ENCODE measurements at regions not wholly inside any gene's neighbourhood (a gene's known extent, or its start where the extent isn't known, plus 50 kb on each side); places are given as distances from the start of the nearest gene placed in this dataset.
"Not testable (repeated sequence)": the region's sequence is repeated elsewhere in the genome, so short reads cannot be mapped to it uniquely, and the experiment has no call there.

DNA sequence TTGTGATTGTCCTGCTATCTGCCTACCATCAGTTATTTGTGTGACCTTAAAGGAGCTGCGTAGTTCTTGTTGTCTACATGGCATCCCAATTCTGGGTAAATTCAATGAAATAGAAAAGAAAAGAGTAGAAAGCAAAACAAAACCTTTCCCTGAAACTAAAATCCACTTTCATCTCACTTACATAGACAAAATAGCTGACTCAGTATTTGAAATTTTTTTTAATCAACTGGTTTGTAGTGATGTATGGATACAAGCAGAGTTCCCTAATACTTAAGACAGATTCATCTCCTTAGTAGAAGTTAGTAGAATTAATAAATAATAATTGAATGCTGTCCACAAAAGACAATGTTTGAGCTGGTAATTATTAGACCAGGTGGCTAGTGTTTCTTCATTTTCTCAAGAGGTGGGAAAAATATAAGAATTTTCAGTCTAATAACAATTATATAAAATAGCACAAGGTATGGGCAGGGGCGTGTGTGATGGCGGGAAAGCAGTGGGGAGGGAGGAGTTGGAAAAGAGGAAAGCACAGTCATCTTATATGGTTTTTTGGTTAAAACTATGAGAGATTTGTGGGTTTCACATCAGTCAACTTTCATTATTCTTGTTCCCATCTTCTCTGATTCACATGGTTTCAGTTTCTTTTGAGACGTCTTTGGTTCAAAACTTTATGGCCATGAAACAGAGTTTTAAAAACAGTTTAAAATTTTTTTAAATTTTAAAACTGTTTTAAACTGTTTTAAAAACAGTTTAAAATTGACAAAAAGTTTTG is 275.2 kb downstream of the SPRY1 start:
- WGBS (ENCODE audit: insufficient coverage, low lambda C conversion rate), result 56% methylated on average over 1 of the region's 4 CpGs
- Histone ChIP-seq H3K27ac (ENCODE audit: low read length) (peak overlapping the region; percentile 21), H3K9me3 (ENCODE audit: control insufficient read depth, low read depth, low read length) (no peaks in the 10 kb centered on the region), H3K4me1 (ENCODE audit: control insufficient read depth, insufficient read depth, low read length) (peaks cover 18% of the 10 kb centered on the region), H3K4me3 (ENCODE audit: low read length) (no peak overlapping the region), H3K36me3 (ENCODE audit: control insufficient read depth, insufficient read depth, low read length) (no peaks in the 10 kb centered on the region), H3K27me3 (ENCODE audit: control insufficient read depth, insufficient read depth, low read length) (no peaks in the 10 kb centered on the region)
- no peak for DNase-seq

DNA sequence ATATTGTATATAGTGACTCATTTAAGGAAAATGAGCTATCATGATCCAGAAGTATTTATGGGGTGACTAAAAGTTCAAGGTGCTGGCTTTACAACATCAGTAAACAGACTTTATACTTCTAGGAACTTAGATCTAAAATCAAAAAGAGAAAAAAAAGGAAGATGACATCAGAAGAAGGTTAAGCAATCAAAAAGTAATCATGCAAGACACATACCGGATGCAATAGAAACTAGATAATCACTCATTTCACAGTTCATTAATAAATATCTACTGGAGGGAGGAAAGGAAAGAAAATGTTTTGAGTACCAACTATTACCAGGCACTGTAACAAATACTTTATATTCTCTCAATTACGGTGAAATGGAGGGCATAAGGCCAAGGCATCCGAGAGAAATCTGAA is 276.4 kb downstream of the SPRY1 start:
- WGBS (ENCODE audit: insufficient coverage, low lambda C conversion rate), result 20% methylated on average over 1 of the region's 3 CpGs
- DNase-seq, result peak; percentile 70 to 92
- H3K36me3 ChIP-seq (ENCODE audit: control insufficient read depth, insufficient read depth, low read length), result no peaks in the 10 kb centered on the region
- H3K4me3 ChIP-seq (ENCODE audit: low read length), result no peak overlapping the region
- peaks cover 18% of the 10 kb centered on the region for H3K4me1 ChIP-seq (ENCODE audit: control insufficient read depth, insufficient read depth, low read length)
- peak overlapping the region; percentile 91 for H3K27ac ChIP-seq (ENCODE audit: low read length)
- no peaks in the 10 kb centered on the region for H3K9me3 ChIP-seq (ENCODE audit: control insufficient read depth, low read depth, low read length)
- H3K27me3 ChIP-seq (ENCODE audit: control insufficient read depth, insufficient read depth, low read length), result no peaks in the 10 kb centered on the region

DNA sequence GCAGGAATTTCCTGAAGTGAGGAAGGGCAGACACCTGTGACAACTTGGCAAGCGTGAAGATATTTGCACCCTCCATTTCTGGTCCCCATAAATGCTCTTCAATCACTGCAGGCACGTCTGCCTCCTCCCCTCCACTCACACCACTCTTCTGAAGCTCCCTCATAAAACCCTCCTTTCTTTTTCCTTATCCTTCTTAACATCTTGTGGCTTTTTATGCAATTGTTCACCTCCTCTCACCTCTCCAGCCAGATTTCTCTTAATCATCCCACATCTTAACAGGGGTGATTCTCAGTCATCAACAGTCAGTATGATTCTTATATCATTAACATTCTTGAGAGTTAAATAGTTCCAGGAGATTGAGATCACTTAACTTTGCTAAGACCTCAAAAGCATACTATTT is 277.4 kb downstream of the SPRY1 start:
- peak overlapping the region; percentile 91 for H3K27ac ChIP-seq (ENCODE audit: low read length)
- H3K4me1 ChIP-seq (ENCODE audit: control insufficient read depth, insufficient read depth, low read length), result peaks cover 18% of the 10 kb centered on the region
- no peaks in the 10 kb centered on the region for H3K9me3 ChIP-seq (ENCODE audit: control insufficient read depth, low read depth, low read length)
- WGBS (ENCODE audit: insufficient coverage, low lambda C conversion rate), result 67% methylated on average over 1 of the region's 2 CpGs
- H3K36me3 ChIP-seq (ENCODE audit: control insufficient read depth, insufficient read depth, low read length), result no peaks in the 10 kb centered on the region
- no peak overlapping the region for H3K4me3 ChIP-seq (ENCODE audit: low read length)
- peak in 1 of 2 donors; percentile 26 for DNase-seq
- no peaks in the 10 kb centered on the region for H3K27me3 ChIP-seq (ENCODE audit: control insufficient read depth, insufficient read depth, low read length)

DNA sequence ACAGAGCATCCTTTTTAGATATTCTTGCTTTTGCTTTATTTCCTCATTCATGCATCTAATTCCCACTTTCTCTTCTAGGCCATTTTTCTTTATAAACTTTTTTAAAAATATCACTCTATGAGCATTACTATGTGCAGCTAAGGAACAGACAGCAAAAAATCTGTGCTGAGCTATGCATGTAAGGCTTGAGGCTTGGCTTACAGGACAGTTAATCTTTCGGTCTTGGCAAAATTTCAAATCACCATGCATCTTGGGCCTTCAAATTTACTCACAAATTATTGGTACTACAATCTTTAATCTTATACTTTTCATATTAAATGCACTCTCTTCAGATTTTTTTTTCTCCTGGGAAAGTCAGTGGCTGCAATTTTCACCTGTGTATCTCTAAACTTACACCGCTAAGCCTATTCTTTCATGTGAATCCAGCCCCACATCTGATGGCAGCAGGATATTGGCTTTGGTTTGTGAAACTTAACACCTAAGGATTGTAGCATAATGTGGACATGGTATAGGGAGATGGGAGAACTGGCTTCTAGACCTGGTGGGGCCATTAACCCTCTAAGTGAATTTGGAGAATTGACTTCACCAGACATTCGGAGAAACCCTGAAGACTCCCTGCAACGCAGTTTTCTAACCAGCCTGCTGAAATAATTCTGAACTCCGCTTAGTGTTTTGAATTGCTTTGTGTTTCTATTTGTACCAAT is 278.3 kb downstream of the SPRY1 start:
- Histone ChIP-seq H3K27me3 (ENCODE audit: control insufficient read depth, insufficient read depth, low read length) (no peaks in the 10 kb centered on the region), H3K27ac (ENCODE audit: low read length) (no peak overlapping the region), H3K9me3 (ENCODE audit: control insufficient read depth, low read depth, low read length) (no peaks in the 10 kb centered on the region), H3K4me1 (ENCODE audit: control insufficient read depth, insufficient read depth, low read length) (peaks cover 18% of the 10 kb centered on the region), H3K36me3 (ENCODE audit: control insufficient read depth, insufficient read depth, low read length) (no peaks in the 10 kb centered on the region), H3K4me3 (ENCODE audit: low read length) (no peak overlapping the region)
- no peak for DNase-seq
- WGBS (ENCODE audit: insufficient coverage, low lambda C conversion rate), result 67% methylated on average over 1 of the region's 5 CpGs

DNA sequence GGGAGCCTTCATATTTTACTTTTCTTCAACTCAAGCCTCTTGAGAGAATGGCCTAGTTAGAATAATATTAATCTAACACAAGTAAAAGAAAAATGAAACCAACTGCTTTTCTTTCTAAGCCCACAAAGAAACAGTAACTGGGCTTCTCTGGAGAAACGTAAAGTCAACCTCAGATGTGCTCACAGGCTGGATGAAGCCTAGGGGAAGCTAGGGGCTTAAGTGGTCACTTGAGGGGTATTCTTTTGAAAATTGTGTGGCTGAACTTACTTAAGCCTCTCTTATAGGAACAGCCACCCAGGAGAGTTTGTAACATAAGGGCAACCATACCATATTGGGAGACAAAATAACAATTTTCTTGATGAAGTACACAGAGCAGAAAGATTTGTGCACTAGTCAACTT is 279.0 kb downstream of the SPRY1 start:
- Histone ChIP-seq H3K4me1 (ENCODE audit: control insufficient read depth, insufficient read depth, low read length) (peaks cover 18% of the 10 kb centered on the region), H3K27ac (ENCODE audit: low read length) (no peak overlapping the region)
- WGBS (ENCODE audit: insufficient coverage, low lambda C conversion rate), result no CpG with 5 or more reads among the region's 1 CpG

DNA sequence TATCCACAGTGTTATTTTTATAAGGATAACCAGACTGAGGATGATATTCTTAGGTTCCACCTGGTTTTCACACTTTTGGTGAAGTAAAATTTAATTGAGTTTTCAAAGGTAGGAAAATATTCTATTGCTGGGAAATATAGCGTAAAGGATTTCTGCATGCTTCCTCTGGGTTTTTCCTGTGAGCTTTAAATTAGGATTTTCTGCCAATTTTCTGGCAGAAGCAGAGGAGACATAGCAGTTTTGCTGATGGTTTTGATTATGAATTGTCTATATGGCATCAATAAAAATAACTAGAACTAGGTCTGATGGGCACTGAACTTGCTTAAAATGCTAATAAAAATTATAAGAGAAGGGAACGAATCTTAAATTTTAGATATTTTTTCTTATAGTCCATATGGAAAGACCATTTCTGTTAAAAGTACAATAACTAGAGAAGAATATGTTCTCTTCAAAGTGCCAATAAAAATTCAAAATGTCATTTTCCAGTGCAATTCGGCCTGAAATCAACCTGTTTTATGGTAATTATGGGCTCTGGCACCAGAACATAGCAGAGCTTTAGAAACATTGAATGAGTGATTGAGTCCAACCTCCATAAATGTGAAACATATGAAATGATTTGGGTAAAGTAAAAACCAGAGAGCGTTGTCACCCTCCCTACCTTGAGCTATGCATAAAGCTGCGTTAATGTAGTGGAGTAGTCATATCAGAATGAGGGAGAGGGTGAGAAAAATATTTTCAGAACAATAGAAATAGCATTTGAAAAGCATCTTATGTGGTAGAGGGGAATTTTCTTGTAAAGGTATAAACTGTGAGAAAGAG is 279.7 kb downstream of the SPRY1 start:
- WGBS (ENCODE audit: insufficient coverage, low lambda C conversion rate), result 100% methylated on average over 2 of the region's 5 CpGs
- Histone ChIP-seq H3K4me3 (ENCODE audit: low read length) (no peak overlapping the region), H3K27ac (ENCODE audit: low read length) (no peak overlapping the region), H3K9me3 (ENCODE audit: control insufficient read depth, low read depth, low read length) (no peaks in the 10 kb centered on the region), H3K27me3 (ENCODE audit: control insufficient read depth, insufficient read depth, low read length) (no peaks in the 10 kb centered on the region), H3K4me1 (ENCODE audit: control insufficient read depth, insufficient read depth, low read length) (peaks cover 14% of the 10 kb centered on the region), H3K36me3 (ENCODE audit: control insufficient read depth, insufficient read depth, low read length) (no peaks in the 10 kb centered on the region)
- DNase-seq, result no peak

More for the DNA sequence above, 279.0 kb downstream of the SPRY1 start:
- no peaks in the 10 kb centered on the region for H3K27me3 ChIP-seq (ENCODE audit: control insufficient read depth, insufficient read depth, low read length)
- H3K36me3 ChIP-seq (ENCODE audit: control insufficient read depth, insufficient read depth, low read length), result no peaks in the 10 kb centered on the region
- H3K4me3 ChIP-seq (ENCODE audit: low read length), result no peak overlapping the region
- no peak for DNase-seq
- H3K9me3 ChIP-seq (ENCODE audit: control insufficient read depth, low read depth, low read length), result no peaks in the 10 kb centered on the region

DNA sequence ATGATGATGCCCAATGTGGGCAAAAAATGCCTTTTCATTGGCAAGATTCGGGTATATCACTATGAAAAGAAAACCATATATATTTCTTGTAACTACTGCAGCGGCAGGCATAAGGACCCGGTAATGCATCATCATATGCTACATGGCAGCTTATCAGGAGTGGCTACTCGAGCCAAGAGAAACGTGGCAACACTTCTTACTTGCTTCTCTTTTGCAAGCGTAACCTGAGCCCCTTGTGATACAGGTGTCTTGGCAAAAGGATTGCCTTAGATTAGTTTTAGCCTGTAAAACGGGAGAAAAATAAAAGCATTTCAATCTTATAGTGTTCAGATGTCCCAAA is 280.3 kb downstream of the SPRY1 start:
- no CpG with 5 or more reads among the region's 7 CpGs for WGBS (ENCODE audit: insufficient coverage, low lambda C conversion rate)
- Histone ChIP-seq H3K36me3 (ENCODE audit: control insufficient read depth, insufficient read depth, low read length) (no peaks in the 10 kb centered on the region), H3K27me3 (ENCODE audit: control insufficient read depth, insufficient read depth, low read length) (no peaks in the 10 kb centered on the region), H3K4me1 (ENCODE audit: control insufficient read depth, insufficient read depth, low read length) (peaks cover 12% of the 10 kb centered on the region), H3K9me3 (ENCODE audit: control insufficient read depth, low read depth, low read length) (no peaks in the 10 kb centered on the region), H3K4me3 (ENCODE audit: low read length) (no peak overlapping the region), H3K27ac (ENCODE audit: low read length) (no peak overlapping the region)
- no peak for DNase-seq

DNA sequence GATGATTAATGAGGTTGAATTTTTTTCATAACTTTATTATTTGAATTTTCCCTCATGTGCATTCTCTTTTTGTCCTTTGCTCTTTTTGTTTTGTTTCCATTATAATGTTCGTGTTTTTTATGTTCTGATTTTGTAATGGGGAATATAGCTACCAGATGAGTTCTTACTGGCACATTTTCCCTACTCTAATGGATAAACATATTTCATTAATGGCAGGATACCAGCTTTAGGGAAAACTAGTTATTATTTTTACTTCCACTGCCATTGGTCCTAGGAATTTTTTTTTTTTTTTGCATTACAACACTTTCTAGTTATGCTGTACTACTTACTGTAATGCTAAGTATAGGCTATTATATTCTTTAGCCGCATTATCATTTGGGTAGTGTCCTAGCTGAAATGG is 286.3 kb downstream of the SPRY1 start:
- DNase-seq, result no peak
- Histone ChIP-seq H3K4me1 (ENCODE audit: control insufficient read depth, insufficient read depth, low read length) (no peaks in the 10 kb centered on the region), H3K27me3 (ENCODE audit: control insufficient read depth, insufficient read depth, low read length) (no peaks in the 10 kb centered on the region), H3K36me3 (ENCODE audit: control insufficient read depth, insufficient read depth, low read length) (peaks cover 3% of the 10 kb centered on the region), H3K27ac (ENCODE audit: low read length) (no peak overlapping the region), H3K4me3 (ENCODE audit: low read length) (no peak overlapping the region), H3K9me3 (ENCODE audit: control insufficient read depth, low read depth, low read length) (peaks cover 12% of the 10 kb centered on the region)
- WGBS (ENCODE audit: insufficient coverage, low lambda C conversion rate), result 100% methylated on average over 2 of the region's 2 CpGs

DNA sequence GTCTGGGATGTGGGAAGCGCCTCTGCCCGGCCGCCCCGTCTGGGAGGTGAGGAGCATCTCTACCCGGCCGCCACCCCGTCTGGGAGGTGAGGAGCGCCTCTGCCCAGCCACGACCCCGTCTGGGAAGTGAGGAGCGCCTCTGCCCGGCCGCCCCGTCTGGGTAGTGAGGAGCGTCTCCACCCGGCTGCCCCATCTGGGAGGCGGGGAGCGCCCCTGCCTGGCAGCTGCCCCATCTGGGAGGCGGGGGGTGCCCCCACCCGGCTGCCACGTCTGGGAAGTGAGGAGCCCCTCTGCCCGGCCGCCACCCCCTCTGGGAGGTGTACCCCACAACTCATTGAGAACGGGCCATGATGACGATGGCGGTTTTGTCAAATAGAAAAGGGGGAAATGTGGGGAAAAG is 288.3 kb downstream of the SPRY1 start:
- not testable (repeated sequence) for H3K36me3 ChIP-seq (ENCODE audit: control insufficient read depth, insufficient read depth, low read length); H3K27me3 ChIP-seq (ENCODE audit: control insufficient read depth, insufficient read depth, low read length); H3K4me1 ChIP-seq (ENCODE audit: control insufficient read depth, insufficient read depth, low read length); DNase-seq; H3K4me3 ChIP-seq (ENCODE audit: low read length); H3K27ac ChIP-seq (ENCODE audit: low read length)
- WGBS (ENCODE audit: insufficient coverage, low lambda C conversion rate), result no CpG with 5 or more reads among the region's 26 CpGs
- H3K9me3 ChIP-seq (ENCODE audit: control insufficient read depth, low read depth, low read length), result peaks cover 15% of the 10 kb centered on the region

DNA sequence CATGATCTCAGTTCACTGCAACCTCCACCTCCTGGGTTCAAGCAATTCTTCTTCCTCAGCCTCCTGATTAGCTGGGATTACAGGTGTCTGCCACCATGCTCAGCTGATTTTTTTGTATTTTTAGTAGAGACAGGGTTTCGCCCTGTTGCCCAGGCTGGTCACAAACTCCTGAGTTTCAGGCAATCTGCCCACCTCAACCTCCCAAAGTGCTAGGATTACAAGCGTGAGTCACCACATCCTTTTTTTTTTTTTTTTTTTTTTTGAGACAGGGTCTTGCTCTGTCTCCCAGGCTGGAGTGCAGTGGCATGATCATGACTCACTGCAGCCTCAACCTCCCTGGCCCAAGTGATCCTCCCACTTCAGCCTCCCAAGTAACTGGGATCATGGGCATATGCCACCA is 298.9 kb downstream of the SPRY1 start:
- not testable (repeated sequence) for H3K27ac ChIP-seq (ENCODE audit: low read length); H3K9me3 ChIP-seq (ENCODE audit: control insufficient read depth, low read depth, low read length); DNase-seq; H3K4me3 ChIP-seq (ENCODE audit: low read length); H3K27me3 ChIP-seq (ENCODE audit: control insufficient read depth, insufficient read depth, low read length); H3K36me3 ChIP-seq (ENCODE audit: control insufficient read depth, insufficient read depth, low read length); H3K4me1 ChIP-seq (ENCODE audit: control insufficient read depth, insufficient read depth, low read length)
- no CpG with 5 or more reads among the region's 2 CpGs for WGBS (ENCODE audit: insufficient coverage, low lambda C conversion rate)

Measured in large intestine (tissue), 3 donors.